Right lung (tissue), 2 donors: ENCODE measurements at regions not wholly inside any gene's neighbourhood (a gene's known extent, or its start where the extent isn't known, plus 50 kb on each side); places are given as distances from the start of the nearest gene placed in this dataset.
"Not testable (repeated sequence)": the region's sequence is repeated elsewhere in the genome, so short reads cannot be mapped to it uniquely, and the experiment has no call there.

ENCODE experiments used
- DNase-seq, 2 donors: peaks; one replicate each; pipeline ENCODE4 v3.0.0-alpha.2; 2013

DNA sequence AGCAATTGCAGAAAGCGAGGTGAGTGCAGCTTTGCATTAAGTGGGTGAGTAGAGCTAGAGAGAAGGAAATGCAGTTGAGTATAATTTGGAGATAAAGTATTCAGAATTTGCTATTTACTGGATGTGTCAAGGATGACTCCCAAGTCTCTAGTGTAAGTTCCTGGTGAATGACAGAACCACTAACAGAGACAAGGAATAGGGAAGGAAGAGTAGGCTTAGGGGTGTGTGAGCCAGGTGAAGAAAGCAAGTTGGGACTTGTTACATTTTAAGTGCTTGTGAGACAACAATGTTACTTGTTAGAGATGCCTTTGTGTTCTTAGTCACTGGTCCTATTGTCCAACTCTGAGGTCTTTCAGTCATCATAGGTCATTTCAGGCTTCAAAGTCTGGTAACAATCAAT is 70.8 kb downstream of the TBC1D26 start:
- DNase-seq = not testable (repeated sequence)

DNA sequence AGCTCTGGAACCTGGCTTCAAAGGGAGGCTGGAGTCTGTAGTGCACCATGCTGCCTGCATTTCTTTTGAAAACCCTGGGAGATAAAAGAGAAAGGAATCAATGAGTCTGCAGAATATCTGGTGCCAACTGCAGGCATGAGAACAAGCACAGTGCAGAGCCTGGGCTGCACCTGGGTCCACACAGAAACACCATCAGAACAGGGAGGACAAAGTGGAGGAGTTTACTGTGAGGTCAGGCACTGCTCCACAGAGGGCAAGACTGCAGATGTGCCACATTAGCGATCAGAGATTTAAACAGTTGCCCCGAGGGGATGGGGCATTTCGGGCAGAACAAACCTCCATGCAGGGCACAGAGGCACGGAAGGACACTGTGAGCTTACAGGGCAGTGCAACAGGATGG is 74.7 kb downstream of the TBC1D26 start:
- DNase-seq = not testable (repeated sequence)

DNA sequence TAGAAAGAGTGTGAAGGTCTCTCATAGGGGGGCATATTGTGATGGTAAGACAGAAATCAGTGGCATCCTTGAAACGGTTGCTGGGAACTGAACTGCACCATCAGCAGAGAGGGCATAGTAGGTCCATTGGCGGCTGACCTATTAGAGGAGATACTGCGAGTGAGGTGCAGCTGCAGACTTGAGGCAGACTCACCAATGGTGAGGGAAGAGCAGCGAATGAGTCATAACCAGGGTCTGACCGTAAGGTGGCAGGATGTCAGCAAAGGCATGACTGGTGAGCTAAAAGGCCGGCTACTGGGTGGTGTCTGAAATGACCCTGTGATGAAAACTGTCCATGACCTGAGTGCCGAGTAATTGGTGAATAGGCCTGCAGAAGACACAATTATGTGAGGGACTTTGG is 81.3 kb downstream of the TBC1D26 start:
- not testable (repeated sequence) for DNase-seq

DNA sequence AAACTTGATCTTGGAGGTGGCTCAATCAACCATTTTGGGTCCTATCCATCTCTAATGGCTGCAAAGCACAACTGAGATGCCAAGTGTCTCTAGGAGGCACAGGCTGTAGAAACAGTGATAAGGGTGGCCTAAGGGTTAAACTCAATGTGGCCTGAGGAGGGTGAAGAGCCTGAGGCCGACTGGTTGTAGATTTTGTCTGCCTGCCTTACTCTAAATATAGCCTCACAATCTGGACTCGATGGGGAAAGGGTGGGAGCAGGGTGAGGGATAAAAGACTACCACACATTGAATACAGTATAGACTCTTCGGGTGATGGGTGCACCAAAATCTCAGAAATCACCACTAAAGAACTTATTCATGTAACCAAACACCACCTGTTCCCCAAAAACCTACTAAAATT is 81.9 kb downstream of the TBC1D26 start:
- DNase-seq = not testable (repeated sequence)

DNA sequence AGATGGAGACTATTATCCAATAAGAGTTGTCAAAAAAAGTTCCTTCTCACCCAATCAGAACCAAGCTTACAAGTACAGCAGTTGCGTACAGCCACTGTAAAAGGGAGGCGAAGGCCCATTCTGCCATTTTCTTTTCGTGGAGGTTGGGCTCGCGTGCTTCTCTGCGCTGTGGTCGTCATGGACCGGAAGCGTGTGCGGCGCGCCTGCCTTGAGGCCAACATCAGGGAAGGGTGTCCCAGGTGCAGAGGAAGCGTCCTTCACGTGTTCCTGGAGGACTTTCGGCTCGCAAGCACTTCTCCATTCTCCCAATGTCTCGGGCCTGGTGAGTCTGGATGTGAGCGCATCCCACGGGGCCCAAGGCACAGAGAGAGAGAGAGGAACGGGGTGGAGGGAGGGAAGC is 85.8 kb downstream of the TBC1D26 start:
- DNase-seq = not testable (repeated sequence)

DNA sequence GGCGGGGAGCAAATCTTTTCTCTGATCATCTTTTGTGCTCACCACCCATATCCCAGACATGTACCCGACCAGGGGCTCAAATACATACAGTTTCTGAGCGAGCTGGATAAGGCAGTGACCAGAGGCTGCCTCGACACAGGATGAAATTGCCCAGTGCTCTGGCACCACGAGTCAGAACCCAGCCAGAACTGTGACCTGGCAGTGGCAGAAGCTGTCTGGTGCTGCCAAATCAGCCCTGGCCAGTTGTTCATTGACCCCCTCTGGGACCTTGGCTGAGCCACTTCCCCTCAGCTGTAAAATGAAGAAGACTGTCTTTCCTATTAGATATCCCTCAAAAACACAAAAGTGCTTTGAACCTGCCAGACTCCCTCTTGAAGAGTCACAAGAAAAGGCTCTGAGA is 90.2 kb downstream of the TBC1D26 start:
- not testable (repeated sequence) for DNase-seq

DNA sequence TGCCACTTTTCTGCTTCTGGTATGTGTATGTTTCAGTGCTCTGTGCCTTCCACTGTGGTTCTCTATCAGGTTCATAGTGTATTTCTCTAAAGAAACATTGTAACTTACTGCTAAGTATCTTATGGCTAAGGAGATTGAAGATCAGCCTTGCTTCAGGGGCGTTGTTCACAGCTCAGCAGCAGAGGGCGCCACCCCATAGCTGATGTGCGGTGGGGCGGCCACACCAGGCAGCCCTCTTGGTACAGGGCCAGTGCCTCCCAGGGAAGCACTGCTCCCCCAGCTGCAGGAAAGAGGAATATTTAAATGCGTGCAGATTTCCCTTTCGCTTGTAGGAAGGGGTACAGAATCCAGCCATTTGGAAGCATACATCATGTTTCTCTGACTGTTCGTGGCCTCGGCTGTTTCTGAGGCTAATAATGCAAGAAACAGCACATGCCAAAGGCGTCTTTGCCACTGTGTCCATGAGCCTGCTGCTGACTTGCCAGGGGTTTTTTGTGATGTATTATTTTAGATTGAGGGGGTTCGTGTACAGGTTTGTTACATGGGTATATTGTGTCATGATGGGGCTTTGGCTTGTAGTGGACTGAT is 96.7 kb downstream of the TBC1D26 start:
- DNase-seq = peak; percentile 64

DNA sequence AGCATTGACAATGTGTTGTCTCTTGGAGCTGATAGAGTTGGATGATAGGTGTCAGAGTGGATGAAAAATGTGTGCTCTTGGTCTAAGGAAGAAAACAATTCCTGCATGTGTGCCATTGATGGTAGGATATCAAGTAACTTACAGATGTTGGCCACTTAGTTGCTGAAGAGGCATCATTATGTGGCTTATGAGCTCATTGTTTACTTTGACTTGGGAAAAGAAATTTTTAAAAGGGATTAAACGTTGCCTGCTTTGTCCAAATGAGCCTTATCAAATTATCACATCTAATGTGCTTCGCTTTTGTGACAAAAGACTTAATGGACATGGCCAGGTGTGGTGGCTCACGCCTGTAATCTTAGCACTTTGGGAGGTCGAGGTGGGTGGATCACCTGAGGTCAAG is 98.1 kb downstream of the TBC1D26 start:
- not testable (repeated sequence) for DNase-seq

DNA sequence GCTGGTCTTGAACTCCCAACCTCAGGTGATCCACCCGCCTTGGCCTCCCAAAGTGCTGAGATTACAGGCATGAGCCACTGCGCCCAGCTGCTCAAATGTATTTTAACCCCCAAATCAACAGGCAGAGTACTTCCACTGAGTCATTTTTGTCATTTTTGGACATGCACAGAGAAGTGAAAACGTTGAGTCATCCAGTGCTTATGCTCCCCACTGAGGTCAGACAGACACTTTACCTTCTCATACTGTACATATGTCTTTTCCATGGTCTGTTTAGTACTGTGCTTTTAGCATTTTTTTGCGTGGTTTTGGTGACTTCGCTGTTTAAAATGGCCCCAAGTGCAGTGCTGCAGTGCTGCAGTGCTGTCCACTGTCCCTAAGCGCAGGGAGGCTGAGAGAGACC is 99.1 kb downstream of the TBC1D26 start:
- DNase-seq = not testable (repeated sequence)

DNA sequence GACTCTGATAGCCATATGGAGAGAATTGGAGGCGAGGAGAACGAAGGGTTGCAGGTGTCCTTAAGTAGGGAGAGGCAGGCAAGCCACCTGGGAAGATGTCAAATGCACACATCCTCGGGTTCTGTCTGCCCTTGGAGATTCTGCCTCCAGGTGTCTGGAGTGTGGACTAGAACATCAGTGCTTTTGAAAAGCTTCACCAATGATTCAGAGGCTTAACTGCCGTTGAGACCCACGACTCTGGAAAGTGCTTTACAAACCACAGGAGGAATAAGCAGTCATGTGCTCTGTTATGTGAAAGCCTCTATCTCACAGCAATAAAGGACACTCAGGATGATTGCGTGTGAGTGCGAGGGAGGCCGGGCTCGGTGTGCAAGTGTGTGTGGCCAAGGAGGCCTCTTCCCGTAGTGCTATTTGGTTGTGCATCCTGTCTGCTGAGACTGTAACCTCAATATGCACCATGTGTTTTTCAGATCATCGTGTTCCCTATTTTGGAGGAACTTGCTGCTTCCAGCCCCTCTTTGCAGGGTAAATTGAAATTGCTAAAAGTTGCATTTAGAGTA is 100.9 kb downstream of the TBC1D26 start:
- DNase-seq = not testable (repeated sequence)

DNA sequence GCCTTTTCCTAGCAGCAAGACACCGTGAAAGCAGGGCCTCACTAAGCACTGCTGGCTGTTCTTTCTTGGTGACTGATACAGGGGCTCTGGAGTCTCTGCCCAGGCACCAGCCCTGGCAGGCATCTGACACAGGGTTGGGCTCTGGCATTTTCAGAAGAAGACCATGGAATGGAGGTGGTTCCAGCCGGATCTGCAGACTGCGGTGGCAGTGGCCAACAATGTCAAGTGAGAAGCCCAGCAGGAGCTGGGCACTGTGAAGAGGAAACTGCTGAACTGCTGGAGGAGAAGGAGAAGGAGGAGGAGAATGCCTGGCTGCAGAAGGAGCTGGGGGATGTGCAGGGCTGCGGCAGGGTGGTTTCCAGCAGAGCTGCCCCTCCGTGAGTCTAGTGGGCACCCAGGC is 101.8 kb downstream of the TBC1D26 start:
- not testable (repeated sequence) for DNase-seq

DNA sequence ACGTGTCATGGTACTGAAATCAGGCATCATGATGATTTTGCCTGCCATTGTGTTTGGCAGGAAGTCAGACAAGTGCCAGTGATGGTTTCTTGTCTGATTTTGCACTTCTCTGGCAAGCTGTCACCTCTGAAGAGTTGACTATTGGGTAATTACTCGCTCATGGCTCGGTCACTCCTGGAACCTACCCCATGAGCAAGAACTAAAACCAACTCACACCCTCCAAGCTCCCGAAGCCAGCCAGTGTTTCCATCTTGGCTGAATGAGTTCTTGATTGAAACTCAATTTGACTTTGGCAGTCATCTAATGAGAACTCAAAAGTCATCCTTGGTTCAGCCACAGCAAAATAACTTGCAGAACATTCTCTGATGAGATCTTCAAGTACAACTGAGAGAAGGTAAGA is 103.4 kb downstream of the TBC1D26 start:
- DNase-seq = not testable (repeated sequence)

GRCh38 chr17:15836249-15836982 is 104.3 kb downstream of the TBC1D26 start:
- not testable (repeated sequence) for DNase-seq

DNA sequence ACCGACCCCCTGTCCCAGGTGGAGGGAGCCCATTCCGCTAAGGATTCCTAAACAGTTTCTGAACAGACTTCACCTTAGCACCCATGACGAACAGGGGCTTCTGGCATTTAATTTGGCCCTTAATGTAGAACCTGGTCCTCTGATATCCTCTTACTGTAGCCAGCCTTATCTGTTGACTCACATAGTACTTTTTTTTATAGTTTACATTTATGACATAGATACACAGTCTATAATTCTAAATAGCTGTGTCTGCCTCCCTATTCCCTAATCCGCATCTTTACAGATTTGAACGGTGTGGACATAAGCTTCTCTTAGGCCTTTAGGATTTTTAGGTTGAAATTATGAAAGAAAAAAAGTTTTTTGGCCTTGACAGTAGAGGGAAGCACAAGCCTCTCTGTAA is 104.9 kb downstream of the TBC1D26 start:
- DNase-seq = not testable (repeated sequence)

DNA sequence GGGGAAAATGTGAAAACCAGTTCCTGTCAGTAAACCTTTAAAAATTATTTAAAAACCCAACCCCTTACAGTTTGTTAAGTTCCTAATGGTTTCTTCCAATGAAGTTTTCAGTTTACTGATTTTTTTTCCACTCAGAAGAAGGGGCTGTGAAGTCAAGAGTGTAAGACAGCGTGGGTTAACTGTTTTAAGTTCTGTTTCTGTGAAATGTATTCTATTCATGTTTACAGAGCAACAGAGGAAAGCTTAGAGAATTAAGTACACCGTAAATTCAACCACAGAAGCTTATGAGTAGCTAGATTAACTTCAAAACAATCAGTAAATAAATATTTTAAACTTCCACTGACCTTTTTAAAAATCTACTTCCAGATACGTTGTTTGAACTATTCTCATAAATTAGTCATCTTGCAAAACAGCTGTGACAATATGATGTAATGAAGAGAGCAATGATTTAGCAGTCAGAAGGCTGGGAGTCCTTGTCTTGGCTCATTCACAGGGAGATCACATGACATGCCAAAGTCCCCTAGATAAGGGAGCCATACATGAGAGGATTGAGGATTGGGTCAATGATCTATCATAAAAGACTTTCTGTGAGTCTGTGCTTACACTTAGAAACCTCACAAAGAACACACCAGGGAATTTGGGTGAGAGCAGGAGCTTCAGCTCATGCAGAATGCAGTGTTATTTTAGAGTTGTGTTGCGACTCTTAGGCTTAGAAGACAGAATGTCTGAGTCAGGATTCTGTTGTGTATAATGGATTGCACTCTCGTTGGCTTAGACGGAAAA is 97.3 kb upstream of the ADORA2B start:
- not testable (repeated sequence) for DNase-seq

GRCh38 chr17:15849054-15849453 is 95.9 kb upstream of the ADORA2B start:
- not testable (repeated sequence) for DNase-seq

DNA sequence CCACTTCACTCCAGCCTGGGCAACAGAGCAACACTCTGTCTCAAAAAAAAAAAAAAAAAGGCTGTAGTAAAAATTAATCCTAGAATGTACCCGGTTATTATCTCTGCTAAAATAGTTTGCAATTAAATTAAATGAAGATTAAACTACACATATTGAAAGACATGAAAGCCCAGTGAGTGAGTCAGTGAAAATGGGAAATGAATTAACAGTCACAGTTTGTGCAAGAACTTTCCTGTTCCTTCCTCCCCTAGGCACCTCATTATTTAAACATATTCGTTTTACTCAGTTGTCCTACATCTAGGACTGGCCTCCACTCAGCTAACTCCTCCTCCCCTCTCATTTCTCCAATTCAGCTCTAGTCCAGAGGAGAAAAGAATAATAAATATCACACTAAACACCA is 94.9 kb upstream of the ADORA2B start:
- DNase-seq = not testable (repeated sequence)

GRCh38 chr17:15850687-15851086 is 94.2 kb upstream of the ADORA2B start:
- not testable (repeated sequence) for DNase-seq

DNA sequence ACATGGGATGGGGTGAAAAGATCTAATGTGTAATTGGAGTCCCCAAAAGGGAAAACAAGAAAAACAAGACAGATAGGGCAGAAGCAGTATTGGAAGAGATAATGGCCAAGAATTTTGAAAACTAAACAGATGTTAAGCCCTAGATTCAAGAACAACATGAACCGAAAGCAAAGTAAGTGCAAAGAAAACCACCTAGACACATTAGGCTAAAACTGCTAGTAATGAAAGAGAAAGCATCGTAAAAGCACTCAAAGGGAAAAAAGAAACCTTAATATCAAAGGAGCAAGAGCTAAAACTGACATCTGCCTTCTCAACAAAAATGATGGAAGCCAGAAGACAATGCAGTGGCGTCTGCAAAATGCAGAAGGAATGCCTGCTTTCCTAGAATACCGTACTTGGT is 92.1 kb upstream of the ADORA2B start:
- DNase-seq = not testable (repeated sequence)

DNA sequence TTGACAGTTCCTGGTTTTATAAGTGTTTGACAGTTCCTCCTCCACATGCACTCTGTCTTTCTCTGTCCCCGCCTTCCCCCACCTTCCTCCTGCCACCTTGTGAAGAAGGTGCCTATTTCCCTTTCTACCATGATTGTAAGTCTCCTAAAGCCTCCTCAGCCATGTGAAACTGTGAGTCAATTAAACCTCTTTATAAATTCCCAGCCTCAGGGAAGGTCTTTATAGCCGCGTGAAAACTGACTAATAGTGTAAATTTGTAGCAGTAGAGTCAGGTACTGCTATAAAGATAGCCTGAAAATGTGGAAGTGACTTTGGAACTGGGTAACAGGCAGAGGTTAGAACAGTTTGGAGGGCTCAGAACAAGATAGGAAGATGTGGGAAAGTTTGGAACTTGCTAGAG is 88.7 kb upstream of the ADORA2B start:
- not testable (repeated sequence) for DNase-seq

DNA sequence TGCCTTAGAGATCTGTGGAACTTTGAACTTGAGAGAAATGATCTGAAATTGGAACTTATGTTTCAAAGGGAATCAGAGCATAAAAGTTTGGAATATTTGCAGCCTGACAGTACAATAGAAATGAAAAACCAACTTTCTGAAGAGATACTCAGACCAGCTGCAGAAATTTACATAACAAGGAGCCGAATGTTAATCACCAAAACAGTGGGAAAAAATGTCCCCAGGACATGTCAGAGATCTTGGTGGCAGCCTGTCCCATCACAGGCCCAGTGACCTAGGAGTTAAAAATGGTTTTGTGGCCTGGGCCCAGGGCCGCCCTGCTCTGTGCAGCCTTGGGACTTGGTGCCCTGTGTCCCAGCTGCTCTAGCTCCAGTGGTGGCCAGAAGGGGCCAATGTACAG is 88.2 kb upstream of the ADORA2B start:
- not testable (repeated sequence) for DNase-seq

GRCh38 chr17:15858082-15858481 is 86.8 kb upstream of the ADORA2B start:
- not testable (repeated sequence) for DNase-seq
